DMS53 (cell line): ENCODE measurements at regions not wholly inside any gene's neighbourhood (a gene's known extent, or its start where the extent isn't known, plus 50 kb on each side); places are given as distances from the start of the nearest gene placed in this dataset.

Experiments used
- DNase-seq: peaks from one replicate; lab custom pipeline; 2025; lab: John Stamatoyannopoulos, UW

DNA sequence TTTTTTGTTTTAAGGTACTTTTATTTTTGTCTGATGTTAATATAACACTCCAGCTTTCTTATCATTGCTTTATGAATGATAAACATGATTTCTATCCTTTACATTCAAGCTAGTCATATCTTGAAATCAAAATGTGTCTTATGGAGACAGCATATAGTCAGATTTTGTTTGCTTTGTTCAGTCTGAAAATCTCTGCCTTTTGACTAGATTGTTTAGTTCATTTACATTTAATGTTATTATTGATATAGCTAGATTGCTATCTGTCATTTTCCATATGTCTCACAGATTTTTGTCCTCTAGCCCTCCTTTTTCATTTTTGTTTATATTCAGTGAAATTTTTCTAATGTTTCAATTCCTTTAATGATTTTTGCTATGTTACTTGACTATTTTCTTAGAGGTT is 332.8 kb downstream of the SMOC2 start:
- DNase-seq, result no peak

DNA sequence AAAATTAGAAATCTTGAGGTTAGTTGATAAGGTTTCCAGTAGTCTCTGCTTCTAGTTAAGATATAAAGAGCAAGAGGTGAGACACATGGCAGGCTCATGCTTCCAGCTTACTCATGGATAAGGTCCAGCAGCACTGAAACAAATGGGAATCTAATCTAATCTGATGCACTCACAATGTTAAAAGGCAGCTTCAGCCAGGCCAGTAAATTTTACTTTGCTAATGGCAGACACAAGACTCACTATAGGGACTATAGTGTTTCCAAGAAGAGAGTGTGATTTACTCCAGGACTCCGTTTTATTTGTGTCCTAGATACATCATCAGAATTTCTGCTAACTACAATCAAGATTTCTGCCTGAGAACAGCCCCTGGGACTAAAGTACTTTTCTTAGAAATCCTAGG is 324.8 kb downstream of the SMOC2 start:
- no peak for DNase-seq

DNA sequence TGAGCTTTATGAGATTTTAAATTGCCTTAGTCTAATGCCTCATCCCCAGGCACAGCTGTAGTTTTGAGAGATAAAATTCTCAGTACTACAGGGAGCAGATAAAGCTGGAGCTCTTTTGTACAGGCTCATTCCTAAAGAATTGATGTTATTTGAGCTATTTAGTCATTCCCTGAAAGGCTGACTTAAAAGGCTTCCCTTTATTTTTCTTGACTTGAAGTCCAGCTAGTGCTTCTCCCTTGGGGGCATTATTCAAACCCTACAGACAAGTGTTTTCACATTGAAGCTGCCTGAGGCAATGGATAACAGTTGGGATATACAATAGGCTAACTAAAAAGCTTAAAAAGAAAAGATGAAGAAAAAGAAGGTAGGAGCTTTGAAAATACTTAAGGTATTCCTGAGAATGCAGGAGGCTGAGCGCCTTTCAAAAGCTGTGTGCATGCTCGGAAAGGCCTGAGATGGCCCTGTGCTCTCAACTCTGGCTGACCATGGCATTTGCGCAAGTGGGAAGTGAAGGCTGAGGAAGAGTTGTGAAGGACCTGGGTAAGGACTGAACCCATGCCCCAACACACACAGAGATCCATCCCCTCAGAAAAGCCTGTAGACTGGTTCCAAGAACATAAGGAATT is 315.1 kb downstream of the SMOC2 start:
- no peak for DNase-seq

DNA sequence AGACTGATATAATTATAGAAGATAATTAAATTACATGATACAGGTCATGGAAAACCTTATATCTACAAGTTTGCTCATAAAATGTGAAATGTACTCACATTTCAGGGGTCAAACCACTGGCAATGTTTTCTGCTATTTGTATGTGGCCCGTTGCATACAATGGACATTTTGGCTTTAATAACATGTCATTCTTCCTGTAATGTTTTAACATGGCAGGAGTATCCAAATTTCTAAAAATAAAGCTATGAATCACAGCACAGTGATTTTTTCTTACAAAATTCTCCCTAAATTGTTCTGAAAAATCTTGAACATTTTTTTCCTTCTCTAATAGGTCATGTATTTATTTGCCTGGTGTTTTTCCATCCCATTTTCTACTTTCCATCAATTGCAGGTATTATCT is 305.7 kb downstream of the SMOC2 start:
- DNase-seq, result no peak

DNA sequence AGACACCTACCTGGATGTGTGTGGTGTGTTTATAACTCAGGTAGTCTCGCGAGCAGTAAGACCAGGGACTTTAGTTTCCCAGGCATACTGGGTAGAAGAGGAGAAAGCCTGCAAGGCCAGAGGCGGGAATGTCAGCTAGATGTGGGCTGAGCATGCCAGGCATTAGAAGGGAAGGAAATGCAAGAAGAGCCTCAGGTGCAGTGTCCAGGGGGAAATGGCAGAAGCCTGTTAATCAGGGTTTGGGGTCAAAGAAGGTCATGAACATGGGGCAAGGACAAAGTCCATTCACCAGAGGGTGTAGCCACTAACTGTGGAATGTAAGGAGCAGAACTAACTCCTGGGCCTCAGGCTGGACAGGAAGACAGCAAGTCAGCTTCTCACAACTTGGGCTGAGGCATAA is 305.0 kb downstream of the SMOC2 start:
- DNase-seq, result no peak

DNA sequence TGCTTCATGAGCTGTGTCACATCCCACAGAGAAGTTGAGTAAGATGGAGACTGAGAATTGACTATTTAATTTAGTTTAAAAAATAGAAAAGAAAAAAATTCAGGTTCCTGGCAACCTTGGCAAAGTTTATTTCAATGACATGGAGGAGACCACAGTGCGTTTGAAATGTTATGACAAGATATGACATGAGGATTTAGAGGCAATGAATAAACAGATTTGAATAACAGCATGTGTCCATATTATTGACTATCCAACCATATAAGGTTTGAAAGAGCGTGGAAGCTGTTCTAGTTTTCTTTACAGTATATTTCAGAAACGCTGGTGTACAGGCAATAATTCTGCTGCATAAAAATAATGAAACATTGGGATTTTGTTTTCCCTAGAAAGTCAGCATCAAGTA is 303.9 kb downstream of the SMOC2 start:
- no peak for DNase-seq

DNA sequence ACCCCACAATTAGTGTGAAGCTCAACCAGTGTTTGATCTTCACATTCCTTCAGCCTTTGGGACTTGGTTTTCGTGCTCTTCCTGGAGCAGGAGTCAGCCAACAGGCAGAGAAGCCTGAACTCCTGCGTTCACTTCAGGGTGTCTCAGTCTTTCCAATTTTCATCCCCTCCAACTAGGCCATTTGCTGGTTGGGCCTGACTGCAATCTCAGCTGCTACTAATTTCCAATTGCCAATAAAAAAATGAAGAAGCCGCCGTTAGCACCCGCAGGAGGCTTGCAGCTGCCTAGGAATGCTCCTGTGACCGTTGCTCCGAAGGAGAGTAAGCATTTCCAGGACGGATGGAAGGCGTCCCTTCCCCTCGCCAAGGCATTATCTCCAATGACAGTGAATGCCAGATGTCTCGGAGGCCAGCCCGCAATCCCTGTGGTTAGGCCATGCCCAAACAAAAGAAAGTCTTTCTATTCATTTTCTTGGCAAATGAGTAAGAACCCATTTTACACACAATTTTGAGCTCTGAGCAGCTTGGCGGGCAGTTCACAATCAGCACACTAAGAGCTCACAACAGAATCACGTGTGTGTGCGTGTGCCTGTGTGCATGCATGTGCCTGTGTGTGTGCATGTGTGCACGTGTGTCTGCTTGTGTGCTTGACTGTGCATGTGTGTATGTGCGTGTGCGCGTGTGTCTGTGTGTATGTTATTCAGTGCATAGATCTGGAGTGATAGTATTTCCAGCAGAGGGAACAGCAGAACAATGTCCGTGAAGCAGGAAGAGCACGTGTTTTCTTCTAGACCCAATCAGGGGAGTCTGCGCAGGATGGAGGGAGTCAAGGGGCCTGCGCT is 301.2 kb downstream of the SMOC2 start:
- no peak for DNase-seq

DNA sequence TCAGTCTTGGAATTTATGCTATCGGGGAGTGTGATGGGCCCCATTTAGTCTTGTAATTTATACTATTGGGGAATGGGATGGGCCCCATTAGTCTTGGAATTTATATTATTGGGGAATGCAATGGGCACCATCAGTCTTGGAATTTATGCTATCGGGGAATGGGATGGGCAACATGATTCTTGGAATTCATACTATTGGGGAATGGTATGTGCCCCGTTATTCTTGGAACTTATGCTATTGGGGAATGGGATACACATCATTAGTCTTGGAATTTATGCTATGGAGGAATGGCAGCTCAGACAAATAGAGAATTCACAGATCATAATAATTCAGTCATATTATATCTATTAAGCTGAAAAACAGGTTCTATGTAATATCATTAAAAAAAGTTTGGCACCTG is 300.3 kb downstream of the SMOC2 start:
- no peak for DNase-seq

DNA sequence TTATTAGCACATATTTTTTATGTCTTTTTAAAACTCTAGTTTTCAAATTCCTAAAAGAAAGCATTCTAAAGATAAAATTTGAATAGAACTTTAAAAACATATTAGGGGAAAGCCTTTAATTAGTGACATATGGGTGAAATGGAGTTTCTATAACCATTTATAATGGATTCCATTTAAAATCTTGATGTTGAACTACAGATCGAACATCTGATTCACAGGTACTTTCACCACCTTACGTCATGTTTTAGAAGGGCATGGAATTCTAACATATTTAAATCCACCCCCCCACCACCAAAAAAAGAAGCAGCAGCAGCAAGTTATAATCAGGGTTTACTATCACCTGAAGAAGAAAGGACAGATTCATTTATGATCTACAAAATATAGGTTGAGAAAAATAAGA is 298.4 kb downstream of the SMOC2 start:
- no peak for DNase-seq

DNA sequence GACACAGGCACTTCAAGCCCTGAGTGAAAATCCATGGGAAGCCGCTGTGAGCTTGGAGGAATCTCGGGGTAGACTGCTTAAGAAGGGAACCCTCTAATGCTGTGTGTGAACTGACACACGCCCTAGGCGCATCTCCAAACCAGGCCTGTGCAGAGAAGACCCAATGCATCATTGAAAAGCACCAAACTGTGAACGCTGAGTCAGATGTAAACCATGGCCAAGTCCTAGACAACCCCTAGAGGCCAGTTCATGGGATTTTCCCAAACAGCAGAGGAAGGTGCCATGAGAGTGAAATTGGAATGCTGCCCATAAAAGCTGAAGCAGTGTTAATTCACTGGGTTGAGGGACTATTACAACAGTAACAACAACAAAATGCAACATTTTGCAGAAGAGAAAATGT is 296.5 kb downstream of the SMOC2 start:
- peak; percentile 55 for DNase-seq

DNA sequence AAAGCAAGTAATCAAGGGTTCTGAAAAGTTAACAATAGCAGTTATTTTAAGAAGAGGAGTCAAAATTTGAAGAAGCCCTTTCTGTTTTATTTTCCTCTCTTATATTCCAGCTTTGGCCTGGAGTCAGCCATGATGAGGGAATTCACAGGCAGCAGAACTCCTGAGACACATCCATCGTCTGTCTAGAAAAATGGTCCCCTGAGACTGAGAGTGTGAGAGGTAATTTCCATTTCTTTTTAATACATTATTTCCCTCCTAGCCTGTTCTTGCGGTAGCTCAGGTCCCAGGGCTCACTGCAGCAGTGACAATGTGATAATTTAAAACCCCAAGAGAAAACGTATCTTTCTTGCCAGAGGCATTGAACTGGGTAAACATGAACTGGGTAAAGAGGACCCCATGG is 296.0 kb downstream of the SMOC2 start:
- no peak for DNase-seq

DNA sequence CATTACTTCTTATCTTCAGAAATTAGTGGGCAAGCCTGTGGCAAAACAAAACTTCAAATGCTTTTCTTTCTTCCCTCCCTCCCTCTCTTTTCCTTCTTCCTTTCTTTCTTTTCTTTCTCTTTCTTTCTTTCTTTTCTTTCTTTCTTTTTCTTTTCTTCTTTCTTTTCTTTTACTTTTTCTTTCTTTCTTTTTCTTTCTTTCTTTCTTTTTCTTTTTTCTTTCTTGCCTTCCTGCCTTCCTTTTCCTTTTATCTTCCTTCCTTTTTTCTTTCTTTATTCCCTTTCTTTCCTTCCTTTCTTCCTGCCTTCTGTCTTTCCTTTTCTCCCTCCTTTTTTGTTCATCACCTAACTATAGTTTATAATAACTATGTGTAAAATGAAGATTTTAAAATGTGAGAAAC is 295.1 kb downstream of the SMOC2 start:
- no peak for DNase-seq

DNA sequence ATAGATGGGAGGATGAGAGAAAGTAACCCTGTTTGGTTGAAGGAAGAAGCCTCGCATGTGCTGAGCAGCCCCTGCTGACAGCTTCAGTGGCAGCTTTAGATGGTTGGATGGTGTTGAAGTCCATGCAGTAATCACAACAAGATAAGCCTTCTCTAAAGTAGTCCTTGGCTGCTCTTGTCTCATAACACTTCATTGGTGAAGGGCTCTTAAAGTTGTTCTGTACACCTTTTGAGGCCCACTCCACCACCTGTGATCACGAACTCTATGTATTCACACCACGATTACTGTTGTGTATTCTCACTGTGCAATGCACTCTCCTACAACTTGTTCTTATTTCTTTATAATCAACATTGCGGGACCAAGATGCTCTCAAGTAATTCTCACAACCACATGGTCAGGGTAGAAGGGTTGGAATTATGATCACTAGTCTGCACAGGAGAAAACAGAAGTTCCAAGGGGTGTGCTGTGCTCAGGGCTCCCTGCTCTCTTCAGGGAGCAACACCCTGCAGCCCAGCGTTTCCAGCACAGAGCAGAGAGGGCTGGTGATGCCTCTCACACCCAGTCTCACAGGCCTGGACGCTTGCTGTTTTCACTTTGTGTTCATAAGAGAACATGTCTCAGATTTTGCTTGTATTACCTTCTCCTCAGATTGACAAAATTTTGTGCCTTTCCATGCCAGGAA is 294.4 kb downstream of the SMOC2 start:
- peak; percentile 65 for DNase-seq

DNA sequence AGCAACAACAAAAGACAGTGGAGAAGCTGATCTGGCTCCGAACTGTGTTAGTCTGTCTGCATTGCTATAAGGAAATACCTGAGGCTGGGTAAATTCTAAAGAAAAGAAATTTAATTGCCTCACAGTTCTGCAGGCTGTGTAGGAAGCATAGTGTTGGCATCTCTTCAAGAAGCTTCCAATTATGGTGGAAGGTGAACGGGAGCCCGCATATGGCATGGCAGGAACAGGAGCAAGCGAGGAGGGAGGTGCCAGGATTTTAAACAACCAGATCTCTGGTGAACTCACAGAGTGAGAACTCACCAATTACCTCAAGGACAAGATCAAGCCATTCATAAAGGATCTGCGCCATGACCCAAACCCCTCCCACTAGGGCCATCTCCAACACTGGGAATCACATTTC is 293.5 kb downstream of the SMOC2 start:
- peak; percentile 17 for DNase-seq

DNA sequence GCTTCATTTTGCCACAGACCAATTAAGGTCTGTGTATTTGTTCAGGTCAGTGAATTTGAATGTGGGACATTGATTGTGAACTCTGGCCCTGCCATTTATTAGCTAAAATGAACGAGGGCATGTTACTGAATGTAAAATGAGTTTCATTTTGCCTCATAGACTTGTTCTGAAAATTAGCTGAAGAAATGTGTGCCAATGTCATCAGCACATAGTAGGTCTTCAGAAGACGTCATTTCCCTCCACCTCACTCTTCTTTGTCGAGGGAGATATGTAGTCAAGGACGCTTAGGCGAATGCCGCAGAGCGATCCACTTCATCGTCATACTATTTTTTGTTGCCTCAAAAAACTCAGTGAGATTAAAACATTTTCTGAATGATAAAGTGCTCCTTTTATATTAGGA is 291.7 kb downstream of the SMOC2 start:
- no peak for DNase-seq

DNA sequence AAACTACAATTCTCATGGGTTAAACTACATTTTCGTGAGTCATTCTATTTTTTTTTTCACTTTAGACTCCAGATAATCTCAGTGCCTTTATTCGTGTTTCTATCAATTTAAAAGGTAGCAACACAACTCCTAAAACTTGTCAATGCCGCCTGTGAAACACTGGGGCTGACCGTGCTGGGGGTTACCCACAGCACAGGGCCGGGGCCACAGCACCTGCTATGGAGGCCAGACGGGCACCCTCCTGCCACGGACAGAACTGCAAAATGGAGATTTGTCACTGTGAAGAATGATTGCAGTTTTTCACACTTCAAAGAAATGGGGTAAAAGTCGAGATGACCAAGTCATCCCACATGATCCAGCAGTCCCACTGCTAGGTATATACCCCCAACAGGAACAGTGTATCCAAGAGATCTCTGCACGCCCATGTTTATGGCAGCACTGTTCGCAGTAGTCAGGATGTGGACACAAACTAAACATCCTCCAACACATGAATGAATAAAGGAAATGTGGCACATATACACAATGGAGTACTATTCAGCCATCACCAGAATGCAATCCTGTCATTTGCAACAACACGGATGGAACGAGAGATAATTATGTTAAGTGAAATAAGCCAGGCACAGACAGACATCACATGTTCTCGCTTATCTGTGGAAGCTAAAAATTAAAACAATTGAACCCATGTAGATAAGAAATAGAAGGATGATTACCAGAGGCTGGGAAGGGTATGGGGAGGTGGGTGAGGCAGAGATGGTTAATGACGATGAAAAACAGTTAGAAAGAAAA is 290.1 kb downstream of the SMOC2 start:
- no peak for DNase-seq

DNA sequence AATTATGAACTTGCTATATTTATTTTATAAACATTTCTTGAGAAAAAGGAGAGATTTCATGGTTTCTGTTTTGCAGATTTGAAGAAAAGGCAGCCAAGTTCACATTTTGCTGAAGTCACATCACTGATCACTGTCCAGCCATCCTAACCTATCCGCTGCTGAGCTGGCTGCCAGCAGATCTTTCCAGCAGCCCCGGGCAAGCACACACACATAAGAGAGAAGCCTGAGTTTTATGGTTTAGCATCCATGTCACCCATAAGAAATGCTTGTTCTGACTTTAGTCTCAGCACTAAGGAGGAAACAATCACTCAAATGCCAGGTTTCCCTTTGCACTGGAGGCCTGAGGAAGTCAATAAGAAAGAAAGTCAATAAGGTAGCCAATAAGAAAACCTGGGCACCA is 287.1 kb downstream of the SMOC2 start:
- DNase-seq, result no peak

DNA sequence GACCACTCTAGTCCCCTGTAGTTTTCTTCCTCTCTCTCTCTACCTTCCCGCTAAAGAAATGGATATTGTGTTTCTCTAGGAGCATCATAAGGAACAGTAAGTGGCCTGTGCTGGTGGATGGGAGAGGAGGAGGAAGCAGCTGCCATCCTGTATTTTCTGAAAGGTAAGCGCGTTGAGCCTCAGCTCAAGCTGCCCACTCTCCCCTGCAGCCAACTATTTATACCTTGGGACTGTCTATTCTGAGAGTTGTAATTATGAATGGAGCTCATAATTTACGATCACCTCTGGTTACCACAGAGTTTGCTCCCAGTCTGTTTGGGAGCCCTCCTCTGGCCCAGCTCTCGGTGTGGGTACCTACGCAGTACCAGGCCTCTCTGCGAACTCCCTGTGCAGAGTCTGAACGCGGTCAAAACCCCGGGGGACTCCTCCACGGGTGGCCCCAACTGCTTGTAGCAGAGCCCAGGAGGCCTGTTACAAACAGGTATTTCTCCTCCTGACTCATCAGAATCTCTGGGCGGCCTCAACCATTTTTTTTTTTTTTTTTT is 285.4 kb downstream of the SMOC2 start:
- no peak for DNase-seq

DNA sequence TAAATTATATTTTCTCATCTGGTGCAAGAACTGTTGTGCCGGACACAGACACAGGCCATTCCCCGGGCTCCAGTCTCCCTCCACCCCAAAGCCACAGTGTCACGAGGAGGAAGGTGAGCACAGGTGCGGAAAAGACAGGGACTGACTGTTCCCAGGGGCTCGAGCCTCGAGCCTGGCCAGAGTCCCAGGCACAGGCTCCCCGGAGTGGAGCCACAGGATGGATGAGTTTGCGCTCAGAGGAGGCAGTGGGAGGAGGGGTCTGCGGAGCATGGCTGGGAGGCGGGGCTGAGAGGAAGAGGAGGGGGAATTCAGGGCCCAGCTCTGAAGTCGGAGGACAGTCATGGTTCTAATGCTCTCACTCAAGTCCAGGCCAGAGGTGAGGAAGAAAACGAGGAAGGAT is 284.8 kb downstream of the SMOC2 start:
- DNase-seq, result no peak

DNA sequence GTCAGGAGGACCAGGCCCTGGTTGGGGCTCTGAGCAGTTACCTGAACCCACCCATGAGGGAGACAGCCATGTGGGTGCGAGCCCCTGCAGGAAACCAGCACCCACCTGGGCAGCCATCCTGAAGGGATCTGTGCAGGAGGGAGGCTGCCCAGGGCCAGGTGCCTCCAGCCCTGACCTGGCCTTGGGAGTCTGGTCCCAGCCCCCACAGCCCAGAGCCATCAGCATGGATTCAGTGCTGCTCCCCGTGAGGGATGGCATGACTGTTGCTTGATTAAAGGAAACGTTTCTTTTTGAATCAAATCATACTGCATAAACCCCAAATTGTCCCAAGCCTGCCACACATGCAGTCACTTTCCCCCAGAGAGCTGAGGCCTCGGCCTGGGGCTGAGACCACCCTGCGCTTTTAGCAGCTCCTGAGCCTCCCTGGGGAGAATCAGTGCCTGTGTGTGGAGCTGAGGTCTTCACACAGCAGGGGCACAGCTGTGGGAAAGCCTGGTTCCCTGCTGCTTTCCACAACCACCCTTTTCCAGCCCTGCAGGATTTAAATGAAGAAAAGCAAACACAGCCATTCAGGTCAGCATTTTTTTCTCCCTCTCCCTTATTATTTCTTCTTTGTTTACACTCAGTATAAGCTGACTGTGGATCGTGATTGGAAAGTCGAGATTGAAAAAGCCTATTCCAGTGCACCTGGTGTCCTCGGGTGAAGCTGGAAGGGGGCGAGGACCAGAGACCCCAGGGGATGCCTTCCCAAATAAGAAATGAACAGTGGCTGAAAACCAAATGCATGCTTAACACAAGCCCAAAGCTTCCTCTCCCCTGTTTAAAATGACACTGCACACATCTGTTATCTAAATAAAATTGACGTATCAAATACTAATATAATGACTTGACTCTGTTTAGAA is 283.9 kb downstream of the SMOC2 start:
- no peak for DNase-seq

DNA sequence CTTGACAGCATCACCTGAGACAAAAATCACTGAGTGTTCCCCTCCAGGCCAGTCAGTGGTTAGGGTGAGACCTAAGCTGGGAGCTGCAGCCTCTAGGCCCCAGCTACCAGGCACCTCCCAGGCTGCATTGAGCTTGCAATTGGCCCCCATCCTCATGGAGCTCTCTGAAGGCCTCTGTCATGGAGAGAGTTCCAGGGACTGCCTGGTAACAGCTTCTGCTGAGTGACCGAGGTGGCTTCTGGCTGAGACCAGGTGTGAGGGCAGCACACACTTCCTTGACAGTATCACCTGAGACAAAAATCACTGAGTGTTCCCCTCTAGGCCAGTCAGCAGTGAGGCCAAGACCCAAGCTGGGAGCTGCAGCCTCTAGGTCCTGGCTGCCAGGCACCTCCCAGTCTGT is 283.0 kb downstream of the SMOC2 start:
- peak; percentile 5 for DNase-seq
